ENCODE measurements at regions not wholly inside any gene's neighbourhood (a gene's known extent, or its start where the extent isn't known, plus 50 kb on each side); places are given as distances from the start of the nearest gene placed in this dataset.

GRCh38 chr5:68744206-68744605 lies 349.6 kb upstream of the SLC30A5 start:
- TF ChIP-seq CTCF (conservative IDR thresholded peaks at IDR 0.05; ENCODE audit: low read depth in 2 of 2) (no peak), CREB1 (CRISPR knock-in tag; IDR thresholded peaks at IDR 0.05; ENCODE audit: low read depth) (no peak), EZH2phosphoT487 (IDR thresholded peaks at IDR 0.05; ENCODE audit: unreplicated experiment) (no peak)

All from GM23338 (cell line).